ENCODE measurements at regions not wholly inside any gene's neighbourhood (a gene's known extent, or its start where the extent isn't known, plus 50 kb on each side); places are given as distances from the start of the nearest gene placed in this dataset.

- DNase-seq (ENCODE audit: low read depth in 3 of 3, low spot score in 1 of 3), result no peak
Observed at GRCh38 chr4:89665662-89666061, 171.3 kb downstream of the SNCA start.

DNA sequence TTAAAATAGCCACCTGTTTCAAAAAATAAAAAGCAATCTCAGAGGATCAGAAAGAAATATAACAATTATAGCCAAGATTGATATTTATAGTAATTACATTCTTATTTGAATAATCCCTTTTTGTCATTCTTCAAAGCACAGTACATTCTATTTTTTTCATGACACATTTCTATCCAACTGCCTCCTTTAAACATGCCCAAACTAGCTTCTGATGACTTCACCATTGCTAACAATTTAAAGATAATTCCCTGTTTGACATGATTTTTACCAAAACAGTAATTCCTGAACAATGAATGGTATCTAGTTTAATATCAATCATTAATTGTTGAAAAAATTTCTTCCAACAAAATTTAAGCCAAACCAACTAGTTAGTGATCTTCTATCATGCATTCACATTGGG, 172.4 kb downstream of the SNCA start:
- no peak for DNase-seq (ENCODE audit: low read depth in 3 of 3, low spot score in 1 of 3)

DNA sequence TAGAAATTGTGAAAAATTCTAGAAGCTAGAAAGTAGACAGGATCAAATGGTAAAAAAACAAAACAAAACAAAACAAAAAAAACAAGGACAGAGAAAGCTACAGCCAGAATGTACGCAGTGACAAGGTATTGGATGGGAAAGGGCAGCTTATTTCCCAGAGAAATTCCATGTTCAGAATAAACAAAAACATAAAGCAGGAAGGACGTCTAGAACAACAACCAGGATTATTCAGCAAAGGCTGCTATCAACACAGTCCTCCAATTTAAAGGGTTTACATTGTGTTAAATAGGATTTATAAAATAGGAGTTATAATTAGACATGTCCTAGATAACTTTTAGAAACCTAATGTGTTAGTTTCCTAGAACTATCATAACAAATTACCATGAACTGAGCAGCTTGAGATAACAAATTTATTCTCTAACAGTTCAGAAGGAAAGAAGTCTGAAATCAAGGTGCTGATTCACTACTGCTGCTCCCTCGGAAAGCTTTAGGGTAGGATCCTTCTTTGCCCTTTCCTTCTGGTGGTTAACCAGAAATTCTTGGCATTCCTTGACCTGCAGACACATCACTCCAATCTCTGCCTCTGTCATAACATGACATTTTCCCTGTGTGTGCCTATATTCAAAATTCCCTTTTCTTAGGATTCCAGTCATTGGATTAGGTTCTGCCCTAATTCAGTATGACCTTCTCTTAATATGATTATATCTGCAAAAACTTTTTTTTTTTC, 175.6 kb downstream of the SNCA start:
- DNase-seq (ENCODE audit: low read depth in 3 of 3, low spot score in 1 of 3), result no peak

- DNase-seq (ENCODE audit: low read depth in 3 of 3, low spot score in 1 of 3), result no peak
Observed at GRCh38 chr4:89660444-89661172, 176.4 kb downstream of the SNCA start.

- DNase-seq (ENCODE audit: low read depth in 3 of 3, low spot score in 1 of 3), result no peak
Observed at GRCh38 chr4:89658701-89659024, 178.3 kb downstream of the SNCA start.

- DNase-seq (ENCODE audit: low read depth in 3 of 3, low spot score in 1 of 3), result no peak
Observed at GRCh38 chr4:89657931-89658700, 178.8 kb downstream of the SNCA start.

DNA sequence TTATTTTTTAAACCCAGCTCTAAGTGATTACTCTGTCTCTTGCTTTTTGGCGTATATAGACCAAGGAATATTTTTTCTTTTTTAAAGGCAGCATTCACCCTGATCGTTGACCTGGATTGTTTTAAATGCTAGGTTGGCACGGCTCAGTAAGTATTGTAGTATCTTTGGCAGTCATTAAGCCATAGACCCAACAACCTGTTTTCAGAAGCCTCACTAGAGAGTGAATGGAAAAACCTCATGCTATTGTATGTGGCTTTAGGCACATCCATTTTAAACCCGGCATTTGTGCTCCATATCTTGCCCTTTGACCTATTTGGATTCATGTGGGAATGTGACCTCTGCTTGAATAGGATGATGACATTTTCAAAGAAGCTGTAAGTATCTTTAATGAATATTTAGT, 183.9 kb downstream of the SNCA start:
- DNase-seq (ENCODE audit: low read depth in 3 of 3, low spot score in 1 of 3), result no peak

GRCh38 chr4:89645482-89645881, 191.5 kb downstream of the SNCA start:
- no peak for DNase-seq (ENCODE audit: low read depth in 3 of 3, low spot score in 1 of 3)

DNA sequence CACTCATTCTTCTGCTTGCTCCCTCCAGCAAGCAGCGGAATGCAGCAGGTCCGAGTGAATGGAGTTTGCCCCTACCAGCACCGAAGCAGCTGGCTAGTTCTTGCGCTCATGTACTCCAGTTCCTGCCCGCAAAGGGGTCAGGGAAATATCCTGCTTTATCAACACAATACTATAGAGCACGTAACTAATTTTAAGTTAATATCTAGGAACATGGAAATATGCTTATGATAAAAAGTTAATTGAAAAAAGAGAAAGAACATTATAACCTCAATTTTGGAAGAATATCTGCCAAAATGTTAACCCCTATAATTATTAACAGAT, 195.6 kb downstream of the SNCA start:
- no peak for DNase-seq (ENCODE audit: low read depth in 3 of 3, low spot score in 1 of 3)

- no peak for DNase-seq (ENCODE audit: low read depth in 3 of 3, low spot score in 1 of 3)
Observed at GRCh38 chr4:89640620-89641366, 196.2 kb downstream of the SNCA start.

GRCh38 chr4:89639395-89639794, 197.6 kb downstream of the SNCA start:
- no peak for DNase-seq (ENCODE audit: low read depth in 3 of 3, low spot score in 1 of 3)

DNA sequence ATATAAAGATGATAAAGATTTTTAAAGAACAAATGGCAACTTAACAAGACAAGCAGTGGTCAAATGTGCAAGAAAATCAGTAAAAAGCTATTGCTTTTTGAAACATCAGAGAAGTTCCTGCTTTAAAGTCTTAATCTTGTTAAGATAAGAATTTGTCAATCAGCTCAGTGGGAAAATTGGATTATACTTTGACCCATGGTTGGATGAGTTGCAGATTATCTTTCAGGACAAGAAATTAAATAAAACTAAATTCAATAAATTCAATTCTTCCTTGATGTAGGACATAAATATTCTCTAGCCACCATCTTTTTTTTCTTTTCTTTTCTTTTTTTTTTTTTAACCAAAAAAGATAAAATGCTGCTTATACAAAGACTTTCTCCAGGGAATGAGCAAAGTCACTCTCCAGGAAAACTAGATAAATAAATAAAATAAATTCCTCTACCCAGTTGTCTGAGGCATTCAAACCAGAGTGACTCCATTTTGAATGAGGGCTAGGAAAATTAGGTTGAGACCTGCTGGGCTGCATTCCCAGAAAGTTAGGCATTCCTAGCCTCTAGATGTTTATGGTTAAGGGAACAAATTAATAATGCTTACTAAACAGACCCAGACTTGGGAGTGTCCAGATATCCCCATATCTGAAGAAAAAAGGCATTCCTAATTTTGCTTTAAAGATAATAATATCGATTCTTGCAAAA, 211.2 kb downstream of the SNCA start:
- no peak for DNase-seq (ENCODE audit: low read depth in 3 of 3, low spot score in 1 of 3)

GRCh38 chr4:89619206-89619962, 217.6 kb downstream of the SNCA start:
- DNase-seq (ENCODE audit: low read depth in 3 of 3, low spot score in 1 of 3), result no peak

GRCh38 chr4:89618151-89618550, 218.8 kb downstream of the SNCA start:
- DNase-seq (ENCODE audit: low read depth in 3 of 3, low spot score in 1 of 3), result no peak

DNA sequence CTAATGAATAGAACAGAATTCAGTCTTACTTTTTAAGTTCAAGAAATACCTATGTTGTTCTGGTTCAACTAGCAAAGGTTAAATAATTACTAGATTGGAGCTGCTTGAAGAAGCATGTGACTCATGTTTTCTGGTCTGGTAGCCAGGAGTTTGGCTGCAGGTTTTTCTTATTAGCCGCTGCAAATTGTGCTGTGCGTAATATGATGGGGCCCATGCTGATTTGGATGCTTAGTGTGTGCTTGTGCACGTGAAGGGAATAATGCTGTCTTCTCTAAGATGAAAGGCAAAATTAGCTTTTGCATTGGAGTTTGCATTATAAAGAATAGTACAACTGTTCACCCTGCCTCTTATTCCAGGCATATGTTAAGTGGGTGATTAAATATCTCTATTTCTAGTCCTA, 219.6 kb downstream of the SNCA start:
- DNase-seq (ENCODE audit: low read depth in 3 of 3, low spot score in 1 of 3), result no peak

DNA sequence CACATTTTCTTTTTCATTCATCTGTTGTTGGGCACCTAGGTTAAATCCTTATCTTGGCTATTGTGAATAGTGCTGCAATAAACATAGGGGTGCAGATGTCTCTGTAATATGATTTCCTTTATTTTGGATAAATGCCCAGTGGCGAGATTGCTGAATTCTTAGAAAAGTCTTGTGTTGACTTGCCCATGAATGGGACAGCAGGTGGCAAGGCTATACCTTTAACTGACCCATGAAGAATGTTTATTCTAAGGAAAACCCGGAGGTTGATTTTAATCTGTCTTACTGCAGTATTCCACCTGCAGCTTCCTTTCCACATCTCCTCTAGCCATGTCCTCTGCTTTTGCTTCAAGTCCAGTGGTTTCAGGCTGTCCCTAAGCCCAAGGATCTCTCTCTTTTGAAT, 220.6 kb downstream of the SNCA start:
- DNase-seq (ENCODE audit: low read depth in 3 of 3, low spot score in 1 of 3), result no peak

- DNase-seq (ENCODE audit: low read depth in 3 of 3, low spot score in 1 of 3), result no peak
Observed at GRCh38 chr4:89615051-89615450, 221.9 kb downstream of the SNCA start.

GRCh38 chr4:89614155-89614554, 222.8 kb downstream of the SNCA start:
- no peak for DNase-seq (ENCODE audit: low read depth in 3 of 3, low spot score in 1 of 3)

GRCh38 chr4:89610236-89610635, 226.7 kb downstream of the SNCA start:
- no peak for DNase-seq (ENCODE audit: low read depth in 3 of 3, low spot score in 1 of 3)

DNA sequence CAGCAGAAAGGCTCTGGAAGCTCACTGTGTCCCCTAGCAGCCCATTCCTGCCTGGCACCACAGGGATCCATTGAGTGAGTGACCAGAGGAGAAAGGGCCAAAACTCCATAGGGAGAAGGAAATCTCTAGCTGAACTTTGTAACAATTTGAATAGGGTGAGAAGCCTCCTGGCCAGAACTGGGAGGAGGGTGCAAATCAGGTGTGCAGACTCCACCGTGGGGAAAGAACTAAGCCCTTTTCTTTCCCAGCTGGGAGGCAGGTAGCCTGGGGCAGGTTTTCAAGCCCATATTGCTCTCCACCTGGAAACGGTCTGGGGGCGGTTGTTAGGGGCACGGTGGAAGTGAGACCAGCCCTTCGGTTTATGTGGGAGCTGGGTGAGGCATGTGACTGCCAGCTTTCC, 227.2 kb downstream of the SNCA start:
- no peak for DNase-seq (ENCODE audit: low read depth in 3 of 3, low spot score in 1 of 3)
